ENCODE measurements at regions not wholly inside any gene's neighbourhood (a gene's known extent, or its start where the extent isn't known, plus 50 kb on each side); places are given as distances from the start of the nearest gene placed in this dataset.

DNA sequence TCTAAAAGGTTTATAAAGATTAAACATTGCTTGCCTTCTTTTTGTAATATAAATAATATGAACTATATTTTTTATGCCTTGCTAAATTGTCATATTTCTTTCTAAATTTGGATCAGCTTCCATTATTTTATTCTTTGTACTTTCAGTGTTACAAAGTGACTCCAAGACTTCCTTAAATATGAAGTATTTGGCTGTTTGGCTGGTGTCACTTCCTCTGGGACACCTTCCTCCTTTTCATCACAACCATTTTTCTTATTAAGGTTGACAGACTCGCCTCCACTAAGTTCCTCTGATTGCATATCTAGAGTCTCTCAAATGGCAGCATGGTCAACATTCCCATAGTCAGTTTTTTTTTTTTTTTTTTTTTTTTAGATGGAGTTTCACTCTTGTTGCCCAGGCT, 73.8 kb upstream of the SLC1A1 start:
- DNase-seq (ENCODE audit: low read depth) = no peak
- Histone ChIP-seq H3K9ac (ENCODE audit: low read length) (no peak overlapping the region), H3K27me3 (replicated peaks; ENCODE audit: control insufficient read depth, insufficient read depth, low read length) (no peaks in the 10 kb centered on the region), H3K4me1 (ENCODE audit: control insufficient read depth, insufficient read depth, low read length) (peaks cover 33% of the 10 kb centered on the region), H3K36me3 (ENCODE audit: control insufficient read depth, insufficient read depth, low read length, severe bottlenecking) (no peaks in the 10 kb centered on the region), H3K9me3 (ENCODE audit: control insufficient read depth, low read length) (no peaks in the 10 kb centered on the region), H3K4me3 (ENCODE audit: low read length) (no peak overlapping the region)

DNA sequence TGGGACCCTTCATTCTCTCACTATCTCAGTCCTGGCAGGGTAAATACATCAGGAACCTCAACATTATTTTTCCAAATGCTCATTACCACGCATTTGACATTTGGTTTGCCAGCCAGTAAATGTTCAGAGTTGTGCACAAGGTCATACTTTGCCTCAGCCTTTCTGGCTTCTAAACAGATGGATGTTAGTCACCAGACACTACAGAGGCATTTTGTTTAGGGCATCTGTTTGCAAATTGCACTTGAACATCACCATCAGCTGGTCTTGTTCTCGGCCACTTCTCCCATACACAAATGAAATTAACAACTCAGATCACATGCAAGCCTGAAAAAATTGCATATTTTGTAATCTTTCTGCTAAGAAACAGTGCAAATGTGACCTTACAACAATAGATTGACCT, 75.0 kb upstream of the SLC1A1 start:
- Histone ChIP-seq H3K9me3 (ENCODE audit: control insufficient read depth, low read length) (no peaks in the 10 kb centered on the region), H3K4me3 (ENCODE audit: low read length) (no peak overlapping the region), H3K36me3 (ENCODE audit: control insufficient read depth, insufficient read depth, low read length, severe bottlenecking) (no peaks in the 10 kb centered on the region), H3K9ac (ENCODE audit: low read length) (no peak overlapping the region), H3K4me1 (ENCODE audit: control insufficient read depth, insufficient read depth, low read length) (peaks cover 32% of the 10 kb centered on the region), H3K27me3 (replicated peaks; ENCODE audit: control insufficient read depth, insufficient read depth, low read length) (no peaks in the 10 kb centered on the region)
- no peak for DNase-seq (ENCODE audit: low read depth)

DNA sequence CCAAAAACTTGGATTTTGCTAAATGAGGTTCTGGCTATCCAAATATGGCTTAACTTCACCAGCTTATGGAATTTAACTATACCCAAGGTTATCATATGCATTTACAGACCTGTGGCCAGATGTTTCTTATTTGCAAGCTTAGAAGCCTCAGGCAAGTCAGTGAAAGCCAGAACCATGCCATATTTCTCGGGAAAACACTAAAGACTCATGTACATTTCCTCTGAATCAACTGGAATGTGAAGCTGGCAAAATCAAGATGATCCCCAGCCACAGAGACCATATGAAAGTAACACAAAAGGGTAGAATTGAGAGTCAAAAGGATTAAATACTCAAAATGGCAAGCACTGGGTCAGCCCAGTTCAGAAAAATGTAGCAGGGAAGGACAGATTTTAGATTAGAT, 76.4 kb upstream of the SLC1A1 start:
- Histone ChIP-seq H3K4me3 (ENCODE audit: low read length) (no peak overlapping the region), H3K27me3 (replicated peaks; ENCODE audit: control insufficient read depth, insufficient read depth, low read length) (no peaks in the 10 kb centered on the region), H3K4me1 (ENCODE audit: control insufficient read depth, insufficient read depth, low read length) (peaks cover 28% of the 10 kb centered on the region), H3K9me3 (ENCODE audit: control insufficient read depth, low read length) (no peaks in the 10 kb centered on the region), H3K9ac (ENCODE audit: low read length) (no peak overlapping the region), H3K36me3 (ENCODE audit: control insufficient read depth, insufficient read depth, low read length, severe bottlenecking) (no peaks in the 10 kb centered on the region)
- peak; percentile 66 for DNase-seq (ENCODE audit: low read depth)

DNA sequence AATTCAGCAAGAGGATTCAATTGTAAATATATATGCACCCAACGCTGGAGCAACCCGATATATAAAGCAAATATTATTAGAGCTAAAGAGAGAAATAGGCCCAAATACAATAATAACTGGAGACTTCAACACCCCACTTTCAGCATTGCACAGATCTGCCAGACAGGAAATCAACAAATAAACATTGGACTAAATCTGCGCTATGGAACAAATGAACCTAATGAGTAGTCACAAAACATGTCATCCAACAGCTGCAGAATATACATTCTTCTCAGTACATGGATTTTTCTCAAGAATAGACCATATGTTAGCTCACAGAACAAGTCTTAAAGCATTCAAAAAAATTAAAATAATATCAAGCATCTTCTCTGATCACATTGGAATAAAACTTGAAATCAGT, 86.1 kb upstream of the SLC1A1 start:
- peaks cover 4% of the 10 kb centered on the region for H3K4me1 ChIP-seq (ENCODE audit: control insufficient read depth, insufficient read depth, low read length)
- H3K36me3 ChIP-seq (ENCODE audit: control insufficient read depth, insufficient read depth, low read length, severe bottlenecking) = no peaks in the 10 kb centered on the region
- no peak overlapping the region for H3K9ac ChIP-seq (ENCODE audit: low read length)
- no peak for DNase-seq (ENCODE audit: low read depth)
- no peak overlapping the region for H3K4me3 ChIP-seq (ENCODE audit: low read length)
- no peaks in the 10 kb centered on the region for H3K27me3 ChIP-seq (replicated peaks; ENCODE audit: control insufficient read depth, insufficient read depth, low read length)
- peaks cover 22% of the 10 kb centered on the region for H3K9me3 ChIP-seq (ENCODE audit: control insufficient read depth, low read length)

DNA sequence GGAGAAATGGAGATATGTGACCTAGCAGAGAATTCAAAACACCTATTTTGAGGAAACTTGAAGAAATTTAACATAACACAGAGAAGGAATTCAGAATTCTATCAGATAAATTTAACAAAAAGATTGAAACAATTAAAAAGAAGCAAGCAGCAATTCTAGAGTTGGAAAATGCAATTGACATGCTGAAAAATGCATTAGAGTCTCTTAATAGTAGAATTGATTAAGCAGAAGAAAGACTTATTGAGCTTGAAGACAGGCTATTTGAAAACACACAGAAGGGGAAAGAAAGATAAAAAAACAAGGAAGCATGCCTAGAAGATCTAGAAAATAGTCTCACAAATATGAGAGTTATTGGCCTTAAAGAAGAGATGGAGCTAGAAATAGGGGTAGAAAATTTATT, 87.8 kb upstream of the SLC1A1 start:
- Histone ChIP-seq H3K36me3 (ENCODE audit: control insufficient read depth, insufficient read depth, low read length, severe bottlenecking) (no peaks in the 10 kb centered on the region), H3K4me1 (ENCODE audit: control insufficient read depth, insufficient read depth, low read length) (peaks cover 8% of the 10 kb centered on the region), H3K27me3 (replicated peaks; ENCODE audit: control insufficient read depth, insufficient read depth, low read length) (no peaks in the 10 kb centered on the region), H3K9me3 (ENCODE audit: control insufficient read depth, low read length) (peaks cover 22% of the 10 kb centered on the region), H3K4me3 (ENCODE audit: low read length) (no peak overlapping the region), H3K9ac (ENCODE audit: low read length) (no peak overlapping the region)
- no peak for DNase-seq (ENCODE audit: low read depth)

DNA sequence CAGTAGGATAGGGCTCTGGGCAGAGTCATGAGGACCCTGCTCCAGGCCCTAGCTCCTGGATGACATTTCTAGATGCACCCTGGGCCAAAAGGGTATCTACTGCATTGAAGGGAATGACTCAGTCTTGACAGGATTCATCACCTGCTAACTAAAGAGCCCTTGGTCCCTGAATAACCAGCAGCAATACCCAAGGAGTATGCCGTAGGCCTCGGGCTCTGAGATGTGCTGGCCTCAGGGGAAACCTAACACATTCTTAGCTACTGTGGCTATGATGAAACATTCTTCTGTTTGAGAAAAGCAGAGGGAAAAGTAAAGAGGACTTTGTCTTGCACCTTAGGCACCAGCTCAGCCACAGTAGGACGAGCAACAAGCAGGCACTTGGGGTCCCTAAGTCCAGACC, 89.5 kb upstream of the SLC1A1 start:
- H3K9ac ChIP-seq (ENCODE audit: low read length) = no peak overlapping the region
- peaks cover 12% of the 10 kb centered on the region for H3K9me3 ChIP-seq (ENCODE audit: control insufficient read depth, low read length)
- no peaks in the 10 kb centered on the region for H3K36me3 ChIP-seq (ENCODE audit: control insufficient read depth, insufficient read depth, low read length, severe bottlenecking)
- peaks cover 14% of the 10 kb centered on the region for H3K4me1 ChIP-seq (ENCODE audit: control insufficient read depth, insufficient read depth, low read length)
- H3K4me3 ChIP-seq (ENCODE audit: low read length) = no peak overlapping the region
- H3K27me3 ChIP-seq (replicated peaks; ENCODE audit: control insufficient read depth, insufficient read depth, low read length) = no peaks in the 10 kb centered on the region
- no peak for DNase-seq (ENCODE audit: low read depth)

DNA sequence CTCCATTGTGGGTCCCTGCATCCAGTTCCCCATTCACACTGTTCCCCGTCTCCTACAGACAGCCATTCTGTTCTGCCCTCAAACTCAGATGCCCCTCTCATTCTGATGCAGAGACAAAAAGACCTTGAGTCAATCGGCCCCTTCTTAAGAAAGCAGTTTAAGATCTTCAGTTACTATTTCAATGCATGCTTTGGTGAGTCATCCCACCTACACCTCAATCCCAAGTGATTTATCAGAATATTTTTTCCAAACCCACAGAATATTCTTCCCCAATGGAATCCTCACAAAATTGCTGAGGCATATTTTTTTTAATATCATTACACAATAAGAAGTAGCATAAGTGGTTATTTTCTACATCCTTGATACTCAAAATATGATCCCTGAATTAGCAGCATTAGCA, 92.4 kb upstream of the SLC1A1 start:
- H3K36me3 ChIP-seq (ENCODE audit: control insufficient read depth, insufficient read depth, low read length, severe bottlenecking) = no peaks in the 10 kb centered on the region
- H3K4me3 ChIP-seq (ENCODE audit: low read length) = peak overlapping the region; percentile 61
- no peaks in the 10 kb centered on the region for H3K27me3 ChIP-seq (replicated peaks; ENCODE audit: control insufficient read depth, insufficient read depth, low read length)
- peak; percentile 41 for DNase-seq (ENCODE audit: low read depth)
- peaks cover 14% of the 10 kb centered on the region for H3K4me1 ChIP-seq (ENCODE audit: control insufficient read depth, insufficient read depth, low read length)
- peaks cover 9% of the 10 kb centered on the region for H3K9me3 ChIP-seq (ENCODE audit: control insufficient read depth, low read length)
- peak overlapping the region; percentile 42 for H3K9ac ChIP-seq (ENCODE audit: low read length)

DNA sequence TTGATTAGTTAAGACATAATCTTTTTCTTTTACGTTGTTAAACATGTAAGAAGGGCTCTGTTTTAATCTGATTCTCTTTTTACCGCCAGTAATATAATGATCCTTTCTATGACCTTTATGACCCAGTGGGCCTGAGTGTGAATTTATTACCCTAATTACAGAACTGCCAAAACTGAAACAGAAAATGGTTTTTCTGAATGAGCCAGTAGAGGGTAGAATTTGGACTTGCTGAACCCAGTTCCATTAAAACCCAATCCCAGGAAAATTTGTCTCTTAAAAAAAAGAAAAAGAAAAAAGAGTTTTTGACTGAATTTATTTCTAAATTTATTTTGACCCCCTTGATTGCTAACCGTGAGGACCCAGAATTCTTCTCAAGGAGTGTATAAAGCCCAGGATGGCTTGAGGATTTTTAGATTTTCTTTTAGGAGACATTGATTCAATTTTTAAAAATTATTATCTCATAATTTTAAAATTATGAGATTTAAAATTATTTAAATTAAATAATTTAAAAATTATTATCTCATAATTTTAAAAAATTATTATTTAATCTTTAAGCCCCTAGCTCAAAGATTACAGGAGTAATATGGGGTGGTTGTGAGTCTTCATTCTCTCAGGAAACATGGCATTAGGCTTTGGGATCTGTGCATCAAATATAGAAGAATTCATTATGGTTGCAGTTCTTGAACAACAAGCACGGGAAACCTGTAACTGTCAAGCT, 94.1 kb upstream of the GLIS3 start:
- Histone ChIP-seq H3K9ac (ENCODE audit: low read length) (no peak overlapping the region), H3K4me1 (ENCODE audit: control insufficient read depth, insufficient read depth, low read length) (peaks cover 14% of the 10 kb centered on the region), H3K4me3 (ENCODE audit: low read length) (no peak overlapping the region), H3K27me3 (replicated peaks; ENCODE audit: control insufficient read depth, insufficient read depth, low read length) (no peaks in the 10 kb centered on the region), H3K9me3 (ENCODE audit: control insufficient read depth, low read length) (no peaks in the 10 kb centered on the region), H3K36me3 (ENCODE audit: control insufficient read depth, insufficient read depth, low read length, severe bottlenecking) (no peaks in the 10 kb centered on the region)
- DNase-seq (ENCODE audit: low read depth) = no peak

DNA sequence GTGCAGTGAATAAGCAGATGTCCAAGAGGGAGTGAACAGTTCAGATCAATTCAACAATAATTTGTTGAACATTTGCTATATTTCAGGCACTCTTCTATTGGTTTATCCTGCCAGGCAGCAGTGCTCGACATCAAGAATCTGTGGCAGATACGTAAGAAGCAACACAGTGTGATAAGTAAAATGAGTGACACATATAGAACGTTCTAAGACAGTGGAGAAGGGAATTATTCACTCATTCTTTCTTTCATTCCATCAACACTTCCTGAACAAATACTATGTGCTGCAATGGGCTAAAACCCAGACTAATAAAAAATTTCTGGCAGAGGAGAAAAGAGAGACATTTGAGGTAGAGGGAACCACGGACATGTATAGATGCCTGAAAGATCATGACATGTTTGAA, 89.9 kb upstream of the GLIS3 start:
- DNase-seq (ENCODE audit: low read depth) = peak; percentile 10
- no peaks in the 10 kb centered on the region for H3K4me1 ChIP-seq (ENCODE audit: control insufficient read depth, insufficient read depth, low read length)
- H3K9ac ChIP-seq (ENCODE audit: low read length) = no peak overlapping the region
- H3K27me3 ChIP-seq (replicated peaks; ENCODE audit: control insufficient read depth, insufficient read depth, low read length) = no peaks in the 10 kb centered on the region
- no peak overlapping the region for H3K4me3 ChIP-seq (ENCODE audit: low read length)
- no peaks in the 10 kb centered on the region for H3K9me3 ChIP-seq (ENCODE audit: control insufficient read depth, low read length)
- no peaks in the 10 kb centered on the region for H3K36me3 ChIP-seq (ENCODE audit: control insufficient read depth, insufficient read depth, low read length, severe bottlenecking)

DNA sequence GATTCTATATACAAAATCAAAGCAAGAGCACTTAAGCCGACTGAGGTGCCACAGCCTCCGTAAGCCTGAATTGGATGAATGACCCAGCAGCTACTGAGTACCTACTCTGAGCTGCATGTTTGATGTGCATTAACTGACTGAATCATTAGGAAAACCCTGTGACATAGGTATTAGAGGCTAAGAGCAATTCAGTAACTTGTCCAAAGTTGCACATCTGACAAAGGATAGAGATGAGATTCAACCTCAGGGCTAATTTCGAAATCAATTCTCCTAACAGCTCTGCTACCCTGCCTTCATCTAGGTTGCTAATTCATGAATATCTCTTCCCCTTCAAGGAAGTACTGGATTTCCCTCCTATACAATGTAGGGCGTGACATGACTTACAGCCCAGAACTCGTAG, 89.1 kb upstream of the GLIS3 start:
- DNase-seq (ENCODE audit: low read depth) = no peak
- H3K4me3 ChIP-seq (ENCODE audit: low read length) = no peak overlapping the region
- H3K36me3 ChIP-seq (ENCODE audit: control insufficient read depth, insufficient read depth, low read length, severe bottlenecking) = no peaks in the 10 kb centered on the region
- no peaks in the 10 kb centered on the region for H3K9me3 ChIP-seq (ENCODE audit: control insufficient read depth, low read length)
- no peak overlapping the region for H3K9ac ChIP-seq (ENCODE audit: low read length)
- no peaks in the 10 kb centered on the region for H3K27me3 ChIP-seq (replicated peaks; ENCODE audit: control insufficient read depth, insufficient read depth, low read length)
- H3K4me1 ChIP-seq (ENCODE audit: control insufficient read depth, insufficient read depth, low read length) = no peaks in the 10 kb centered on the region

DNA sequence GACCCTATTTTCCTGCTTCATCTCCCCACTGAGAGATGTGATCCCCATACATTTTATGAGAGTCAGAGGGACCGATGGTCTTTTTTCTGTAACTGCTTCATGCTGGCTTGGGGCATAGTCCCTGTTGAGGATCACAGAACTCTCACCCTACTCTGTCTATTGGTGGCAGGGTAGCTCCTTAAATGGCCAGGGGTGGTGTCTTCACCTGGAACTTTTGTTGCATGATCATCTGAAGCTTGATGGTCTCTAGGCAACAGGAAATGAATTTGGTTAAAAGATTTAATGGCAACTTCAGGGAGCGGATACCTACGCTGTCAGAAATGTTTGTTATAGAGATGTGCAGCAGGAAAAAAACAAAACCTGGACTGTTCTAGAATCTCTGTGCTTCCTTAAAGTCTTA, 87.0 kb upstream of the GLIS3 start:
- no peaks in the 10 kb centered on the region for H3K4me1 ChIP-seq (ENCODE audit: control insufficient read depth, insufficient read depth, low read length)
- H3K27me3 ChIP-seq (replicated peaks; ENCODE audit: control insufficient read depth, insufficient read depth, low read length) = no peaks in the 10 kb centered on the region
- H3K9ac ChIP-seq (ENCODE audit: low read length) = no peak overlapping the region

DNA sequence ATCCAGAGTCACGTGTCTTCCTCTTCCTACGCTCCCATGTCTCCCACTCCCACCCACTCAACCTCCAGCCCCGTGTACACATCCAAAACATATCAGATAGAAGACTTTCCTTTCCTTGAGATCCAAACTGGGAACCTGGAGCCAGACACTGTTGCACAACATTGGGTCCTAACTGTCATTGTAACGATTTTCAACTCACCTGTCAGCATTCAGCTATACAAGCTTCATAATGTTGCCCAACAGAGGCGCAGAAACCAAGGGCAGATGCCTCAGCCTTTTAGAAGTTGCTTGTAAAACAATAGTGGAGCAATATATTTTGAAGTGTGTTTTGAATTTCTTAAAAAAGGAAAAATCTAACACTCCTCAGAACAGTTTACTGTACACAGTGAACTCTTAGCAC, 84.9 kb upstream of the GLIS3 start:
- no peaks in the 10 kb centered on the region for H3K27me3 ChIP-seq (replicated peaks; ENCODE audit: control insufficient read depth, insufficient read depth, low read length)
- H3K9me3 ChIP-seq (ENCODE audit: control insufficient read depth, low read length) = no peaks in the 10 kb centered on the region
- DNase-seq (ENCODE audit: low read depth) = no peak
- no peak overlapping the region for H3K4me3 ChIP-seq (ENCODE audit: low read length)
- H3K4me1 ChIP-seq (ENCODE audit: control insufficient read depth, insufficient read depth, low read length) = no peaks in the 10 kb centered on the region
- no peaks in the 10 kb centered on the region for H3K36me3 ChIP-seq (ENCODE audit: control insufficient read depth, insufficient read depth, low read length, severe bottlenecking)
- no peak overlapping the region for H3K9ac ChIP-seq (ENCODE audit: low read length)

More for the DNA sequence above, 87.0 kb upstream of the GLIS3 start:
- no peak for DNase-seq (ENCODE audit: low read depth)
- Histone ChIP-seq H3K36me3 (ENCODE audit: control insufficient read depth, insufficient read depth, low read length, severe bottlenecking) (no peaks in the 10 kb centered on the region), H3K9me3 (ENCODE audit: control insufficient read depth, low read length) (no peaks in the 10 kb centered on the region), H3K4me3 (ENCODE audit: low read length) (no peak overlapping the region)
